ENCODE measurements at regions not wholly inside any gene's neighbourhood (a gene's known extent, or its start where the extent isn't known, plus 50 kb on each side); places are given as distances from the start of the nearest gene placed in this dataset.

GRCh38 chr10:88121361-88121760, 257.9 kb downstream of the PTEN start:
- Histone ChIP-seq H3K4me1 (ENCODE audit: control insufficient read depth, extremely low read depth, insufficient read depth, low read length) (peaks cover 11% of the 10 kb centered on the region), H3K36me3 (ENCODE audit: control insufficient read depth in 2 of 2, extremely low read depth in 1 of 2, insufficient read depth in 2 of 2, low read length in 2 of 2) (no peaks in the 10 kb centered on the region), H4K20me1 (ENCODE audit: control insufficient read depth, extremely low read depth, insufficient read depth, low read length) (no peaks in the 10 kb centered on the region), H3K4me3 (ENCODE audit: control insufficient read depth in 2 of 3, extremely low read depth in 1 of 3, insufficient read depth in 2 of 3, low read depth in 1 of 3, low read length in 3 of 3) (no peak overlapping the region), H3K27me3 (ENCODE audit: control insufficient read depth, extremely low read depth, insufficient read depth, low read length) (no peaks in the 10 kb centered on the region), H2AFZ (ENCODE audit: control insufficient read depth, low read length) (no peak overlapping the region), H3K9ac (ENCODE audit: control insufficient read depth, extremely low read depth, insufficient read depth, low read length) (no peak overlapping the region), H3K4me2 (ENCODE audit: control insufficient read depth, extremely low read depth, insufficient read depth, low read depth, low read length) (no peak overlapping the region), H3K27ac (ENCODE audit: control insufficient read depth, insufficient read depth, low read length) (no peak overlapping the region), H3K9me1 (ENCODE audit: control insufficient read depth, extremely low read depth, insufficient read depth, low read length) (no peaks in the 10 kb centered on the region), H3K79me2 (ENCODE audit: control insufficient read depth, insufficient read depth, low read length) (no peaks in the 10 kb centered on the region), H3K9me3 (ENCODE audit: control insufficient read depth, low read depth, low read length) (no peaks in the 10 kb centered on the region)
- no peak for FAIRE-seq
- DNase-seq (ENCODE audit: low read depth, low spot score) = no peak
- TF ChIP-seq CTCF (optimal IDR thresholded peaks at IDR 0.05 in 1 of 3, IDR thresholded peaks at IDR 0.05 in 1 of 3, conservative IDR thresholded peaks at IDR 0.05 in 1 of 3; ENCODE audit: extremely low read depth in 1 of 3, insufficient read depth in 2 of 3, low read length in 3 of 3) (no peak), EZH2 (IDR thresholded peaks at IDR 0.05; ENCODE audit: low read length) (no peak)
- dilution Hi-C loops (cut with MboI; ENCODE audit: extremely low pct_ligation_motif_present, low sequenced_read_pairs) = no loop called here

- Histone ChIP-seq H3K4me1 (ENCODE audit: control insufficient read depth, extremely low read depth, insufficient read depth, low read length) (peaks cover 4% of the 10 kb centered on the region), H3K4me2 (ENCODE audit: control insufficient read depth, extremely low read depth, insufficient read depth, low read depth, low read length) (no peak overlapping the region), H3K9me3 (ENCODE audit: control insufficient read depth, low read depth, low read length) (no peaks in the 10 kb centered on the region), H4K20me1 (ENCODE audit: control insufficient read depth, extremely low read depth, insufficient read depth, low read length) (no peaks in the 10 kb centered on the region), H3K27ac (ENCODE audit: control insufficient read depth, insufficient read depth, low read length) (no peak overlapping the region), H3K36me3 (ENCODE audit: control insufficient read depth in 2 of 2, extremely low read depth in 1 of 2, insufficient read depth in 2 of 2, low read length in 2 of 2) (no peaks in the 10 kb centered on the region), H3K9me1 (ENCODE audit: control insufficient read depth, extremely low read depth, insufficient read depth, low read length) (no peaks in the 10 kb centered on the region), H3K4me3 (ENCODE audit: control insufficient read depth in 2 of 3, extremely low read depth in 1 of 3, insufficient read depth in 2 of 3, low read depth in 1 of 3, low read length in 3 of 3) (no peak overlapping the region), H3K27me3 (ENCODE audit: control insufficient read depth, extremely low read depth, insufficient read depth, low read length) (no peaks in the 10 kb centered on the region), H3K9ac (ENCODE audit: control insufficient read depth, extremely low read depth, insufficient read depth, low read length) (no peak overlapping the region), H3K79me2 (ENCODE audit: control insufficient read depth, insufficient read depth, low read length) (no peaks in the 10 kb centered on the region), H2AFZ (ENCODE audit: control insufficient read depth, low read length) (no peak overlapping the region)
- no peak for TF ChIP-seq CTCF (optimal IDR thresholded peaks at IDR 0.05 in 1 of 3, IDR thresholded peaks at IDR 0.05 in 1 of 3, conservative IDR thresholded peaks at IDR 0.05 in 1 of 3; ENCODE audit: extremely low read depth in 1 of 3, insufficient read depth in 2 of 3, low read length in 3 of 3)
- no peak for TF ChIP-seq EZH2 (IDR thresholded peaks at IDR 0.05; ENCODE audit: low read length)
- FAIRE-seq (no peak), DNase-seq (ENCODE audit: low read depth, low spot score) (no peak)
- dilution Hi-C loops (cut with MboI; ENCODE audit: extremely low pct_ligation_motif_present, low sequenced_read_pairs) = no loop called here
These were observed 258.7 kb downstream of the PTEN start for GRCh38 chr10:88122145-88122544.
